Stimulated activated naive CD8-positive, alpha-beta T cell treated with anti-CD3 and anti-CD28 coated beads, Interleukin-15, Interleukin-2, amounts not matched to agents 100 U/mL and 50 U/mL, for 24 hours (primary cell): ENCODE measurements at regions not wholly inside any gene's neighbourhood (a gene's known extent, or its start where the extent isn't known, plus 50 kb on each side); places are given as distances from the start of the nearest gene placed in this dataset.

Experiments
- ATAC-seq: fragments of 150-1000 bp; cut with Tn5 transposase; one replicate; pipeline ENCODE4 v1.10.0; 2021
- DNase-seq: peaks from one replicate; pipeline ENCODE4 v3.0.0; 2021

GRCh38 chr1:98382986-98383740 lies 278.4 kb upstream of the SNX7 start:
- ATAC-seq (no peak), DNase-seq (no peak)

- no peak for ATAC-seq
- no peak for DNase-seq
These were observed 278.9 kb upstream of the SNX7 start for GRCh38 chr1:98382586-98382985.

- no peak for ATAC-seq
- DNase-seq = no peak
These were observed 287.4 kb upstream of the SNX7 start for GRCh38 chr1:98374098-98374497.

GRCh38 chr1:98373056-98373455 lies 288.5 kb upstream of the SNX7 start:
- DNase-seq = no peak
- ATAC-seq = no peak

GRCh38 chr1:98371764-98372163 lies 289.8 kb upstream of the SNX7 start:
- no peak for ATAC-seq
- no peak for DNase-seq

GRCh38 chr1:98369463-98369862 lies 292.1 kb upstream of the SNX7 start:
- DNase-seq = no peak
- ATAC-seq = no peak

GRCh38 chr1:98368995-98369394 lies 292.5 kb upstream of the SNX7 start:
- DNase-seq = no peak
- ATAC-seq = no peak

GRCh38 chr1:98367426-98367825 lies 294.1 kb upstream of the SNX7 start:
- no peak for DNase-seq
- ATAC-seq = no peak

- DNase-seq = no peak
These were observed 295.2 kb upstream of the SNX7 start for GRCh38 chr1:98366343-98366742.

GRCh38 chr1:98364544-98364943 lies 297.0 kb upstream of the SNX7 start:
- no peak for DNase-seq

More at GRCh38 chr1:98366343-98366742, 295.2 kb upstream of the SNX7 start:
- no peak for ATAC-seq

GRCh38 chr1:98360864-98361263 lies 300.7 kb upstream of the SNX7 start:
- DNase-seq (no peak), ATAC-seq (no peak)

More at GRCh38 chr1:98364544-98364943, 297.0 kb upstream of the SNX7 start:
- no peak for ATAC-seq

GRCh38 chr1:98355656-98356383 lies 305.7 kb upstream of the SNX7 start:
- no peak for ATAC-seq
- DNase-seq = no peak

- ATAC-seq (no peak), DNase-seq (no peak)
These were observed 309.1 kb upstream of the SNX7 start for GRCh38 chr1:98352378-98352777.

- ATAC-seq (no peak), DNase-seq (no peak)
These were observed 310.0 kb upstream of the SNX7 start for GRCh38 chr1:98351561-98351960.

- ATAC-seq (no peak), DNase-seq (no peak)
These were observed 316.1 kb upstream of the SNX7 start for GRCh38 chr1:98345417-98345816.

- ATAC-seq (no peak), DNase-seq (no peak)
These were observed 316.8 kb upstream of the SNX7 start for GRCh38 chr1:98344731-98345130.

GRCh38 chr1:98342566-98342965 lies 319.0 kb upstream of the SNX7 start:
- ATAC-seq = no peak
- DNase-seq = no peak

- DNase-seq = no peak
- ATAC-seq = no peak
These were observed 321.0 kb upstream of the SNX7 start for GRCh38 chr1:98340511-98340910.

- DNase-seq = no peak
- no peak for ATAC-seq
These were observed 324.9 kb upstream of the SNX7 start for GRCh38 chr1:98336472-98337083.

- ATAC-seq = no peak
- DNase-seq = no peak
These were observed 327.6 kb upstream of the SNX7 start for GRCh38 chr1:98333936-98334335.

- ATAC-seq (no peak), DNase-seq (no peak)
These were observed 328.1 kb upstream of the SNX7 start for GRCh38 chr1:98333406-98333805.

- no peak for DNase-seq
- ATAC-seq = no peak
These were observed 329.7 kb upstream of the SNX7 start for GRCh38 chr1:98331718-98332311.

GRCh38 chr1:98331243-98331642 lies 330.3 kb upstream of the SNX7 start:
- DNase-seq (no peak), ATAC-seq (no peak)
